Gastrocnemius medialis (tissue), 4 donors: ENCODE measurements at regions not wholly inside any gene's neighbourhood (a gene's known extent, or its start where the extent isn't known, plus 50 kb on each side); places are given as distances from the start of the nearest gene placed in this dataset.

Experiments used
- ATAC-seq, 2 donors: fragments of 150-250 bp; one replicate each; pipeline ENCODE4 v1.9.1; 2016
- DNase-seq, 2 donors: peaks; one replicate each; pipeline ENCODE4 v3.0.0-alpha.2; 2019
- H3K27ac ChIP-seq, 4 donors: fragments of 200-600 bp; sonication (generic); 1 replicate in 1 of 4; 2 replicates in 3 of 4; pipeline ENCODE4 v1.5.1; 2016 to 2018; ENCODE audit warnings: mild to moderate bottlenecking in 2 of 4, moderate library complexity in 1 of 4
- H3K27me3 ChIP-seq, 3 donors: fragments of 200-600 bp; sonication (generic) in 2 of 3; 1 replicate in 1 of 3; 2 replicates in 2 of 3; pipeline versions ENCODE4 v1.5.1 to v1.6.0; 2016 to 2019; ENCODE audit warnings: mild to moderate bottlenecking in 1 of 3, moderate library complexity in 1 of 3
- H3K36me3 ChIP-seq, 2 donors: fragments of 200-600 bp; sonication (generic) in 1 of 2; one replicate each; pipeline ENCODE4 v1.5.1; 2017 to 2018
- H3K4me1 ChIP-seq, 2 donors: fragments of 200-600 bp; sonication (generic) in 1 of 2; one replicate each; pipeline ENCODE4 v1.5.1; 2016 to 2017; ENCODE audit warnings: mild to moderate bottlenecking in 2 of 2
- H3K4me3 ChIP-seq, 4 donors: fragments of 200-600 bp; sonication (generic) in 3 of 4; 1 replicate in 1 of 4; 2 replicates in 3 of 4; pipeline ENCODE4 v1.5.1; 2016 to 2019; ENCODE audit warnings: mild to moderate bottlenecking in 2 of 4
- H3K9me3 ChIP-seq, 3 donors: fragments of 200-600 bp; sonication (generic) in 2 of 3; 1 replicate in 1 of 3; 2 replicates in 2 of 3; pipeline ENCODE4 v1.5.1; 2016 to 2019
- CTCF ChIP-seq, 5 experiments: fragments of 450-650 bp in 3 of 5; fragments of 200-600 bp in 2 of 5; sonication (generic) in 2 of 5; IDR thresholded peaks in 4 of 5; conservative IDR thresholded peaks in 1 of 5; 1 replicate in 4 of 5; 2 replicates in 1 of 5; pipeline ENCODE4 v1.5.1; 2016 to 2019; ENCODE audit warnings: antibody characterized with exemption in 5 of 5, mild to moderate bottlenecking in 3 of 5, moderate library complexity in 3 of 5
- POLR2A ChIP-seq, 2 donors: fragments of 450-650 bp; IDR thresholded peaks; one replicate each; pipeline ENCODE4 v1.6.1; 2017; ENCODE audit warnings: antibody characterized with exemption in 2 of 2, mild to moderate bottlenecking in 2 of 2, moderate library complexity in 2 of 2
- in situ Hi-C, 4 donors: fragments of 200-750 bp; cut with MboI; loops; one replicate each; pipeline versions ENCODE4 v1.15.0 to v1.8.0; 2017; ENCODE audit warnings: low sequenced_read_pairs in 4 of 4
- intact Hi-C: fragments of 100-400 bp; cut with DNase I; formaldehyde crosslinking; loops from one replicate; pipeline ENCODE4 v1.15.1; 2023; ENCODE audit warnings: low total_unique reads

GRCh38 chr7:17155529-17155928, 142.9 kb upstream of the AHR start:
- ATAC-seq (no peak), DNase-seq (no peak)
- Histone ChIP-seq H3K27me3 (no peaks in the 10 kb centered on the region), H3K4me3 (no peak overlapping the region), H3K36me3 (no peaks in the 10 kb centered on the region), H3K9me3 (no peaks in the 10 kb centered on the region), H3K27ac (no peak overlapping the region), H3K4me1 (no peaks in the 10 kb centered on the region)
- in situ Hi-C loops = no loop called here
- intact Hi-C loops = no loop called here
- no peak for TF ChIP-seq POLR2A (IDR thresholded peaks at IDR 0.05)
- TF ChIP-seq CTCF (IDR thresholded peaks at IDR 0.05 in 4 of 5, conservative IDR thresholded peaks at IDR 0.05 in 1 of 5) = no peak

GRCh38 chr7:17158261-17158660, 140.2 kb upstream of the AHR start:
- no peak for DNase-seq
- TF ChIP-seq CTCF (IDR thresholded peaks at IDR 0.05 in 4 of 5, conservative IDR thresholded peaks at IDR 0.05 in 1 of 5) (no peak), POLR2A (IDR thresholded peaks at IDR 0.05) (no peak)
- intact Hi-C loops = no loop called here

GRCh38 chr7:17159500-17160037, 138.9 kb upstream of the AHR start:
- intact Hi-C loops (no loop called here), in situ Hi-C loops (no loop called here)
- Histone ChIP-seq H3K4me1 (no peaks in the 10 kb centered on the region), H3K9me3 (no peaks in the 10 kb centered on the region), H3K4me3 (no peak overlapping the region), H3K27ac (no peak overlapping the region), H3K27me3 (no peaks in the 10 kb centered on the region), H3K36me3 (no peaks in the 10 kb centered on the region)
- TF ChIP-seq POLR2A (IDR thresholded peaks at IDR 0.05) (no peak), CTCF (IDR thresholded peaks at IDR 0.05 in 4 of 5, conservative IDR thresholded peaks at IDR 0.05 in 1 of 5) (no peak)
- ATAC-seq (no peak), DNase-seq (no peak)

More at GRCh38 chr7:17158261-17158660, 140.2 kb upstream of the AHR start:
- no peak overlapping the region for H3K4me3 ChIP-seq
- no peak for ATAC-seq
- H3K27me3 ChIP-seq = no peaks in the 10 kb centered on the region
- H3K4me1 ChIP-seq = no peaks in the 10 kb centered on the region
- in situ Hi-C loops = no loop called here
- H3K9me3 ChIP-seq = no peaks in the 10 kb centered on the region
- no peaks in the 10 kb centered on the region for H3K36me3 ChIP-seq
- no peak overlapping the region for H3K27ac ChIP-seq

GRCh38 chr7:17166824-17167379, 131.6 kb upstream of the AHR start:
- H3K4me3 ChIP-seq = no peak overlapping the region
- H3K27me3 ChIP-seq = no peaks in the 10 kb centered on the region
- in situ Hi-C loops = no loop called here
- TF ChIP-seq CTCF (IDR thresholded peaks at IDR 0.05 in 4 of 5, conservative IDR thresholded peaks at IDR 0.05 in 1 of 5) (no peak), POLR2A (IDR thresholded peaks at IDR 0.05) (no peak)
- intact Hi-C loops = no loop called here
- H3K9me3 ChIP-seq = no peaks in the 10 kb centered on the region
- no peaks in the 10 kb centered on the region for H3K4me1 ChIP-seq
- DNase-seq = no peak
- H3K36me3 ChIP-seq = no peaks in the 10 kb centered on the region
- no peak for ATAC-seq
- no peak overlapping the region for H3K27ac ChIP-seq

- H3K27me3 ChIP-seq = no peaks in the 10 kb centered on the region
- no peak for DNase-seq
- no peak overlapping the region for H3K4me3 ChIP-seq
- H3K36me3 ChIP-seq = no peaks in the 10 kb centered on the region
- TF ChIP-seq CTCF (IDR thresholded peaks at IDR 0.05 in 4 of 5, conservative IDR thresholded peaks at IDR 0.05 in 1 of 5) (no peak), POLR2A (IDR thresholded peaks at IDR 0.05) (no peak)
- no peaks in the 10 kb centered on the region for H3K4me1 ChIP-seq
- in situ Hi-C loops (no loop called here), intact Hi-C loops (no loop called here)
- H3K9me3 ChIP-seq = no peaks in the 10 kb centered on the region
- no peak overlapping the region for H3K27ac ChIP-seq
- ATAC-seq = no peak
These were observed 130.0 kb upstream of the AHR start for GRCh38 chr7:17168416-17168815.
